ENCODE measurements at regions not wholly inside any gene's neighbourhood (a gene's known extent, or its start where the extent isn't known, plus 50 kb on each side); places are given as distances from the start of the nearest gene placed in this dataset.
"Not testable (repeated sequence)": the region's sequence is repeated elsewhere in the genome, so short reads cannot be mapped to it uniquely, and the experiment has no call there.

GRCh38 chr17:36845916-36846315 is 91.4 kb upstream of the LHX1 start:
- in situ Hi-C loops (cut with HindIII; ENCODE audit: low pct_unique_long_range_greater_than_20kb, low sequenced_read_pairs): no loop called here
- no peak for DNase-seq (ENCODE audit: low read depth, low spot score)

DNA sequence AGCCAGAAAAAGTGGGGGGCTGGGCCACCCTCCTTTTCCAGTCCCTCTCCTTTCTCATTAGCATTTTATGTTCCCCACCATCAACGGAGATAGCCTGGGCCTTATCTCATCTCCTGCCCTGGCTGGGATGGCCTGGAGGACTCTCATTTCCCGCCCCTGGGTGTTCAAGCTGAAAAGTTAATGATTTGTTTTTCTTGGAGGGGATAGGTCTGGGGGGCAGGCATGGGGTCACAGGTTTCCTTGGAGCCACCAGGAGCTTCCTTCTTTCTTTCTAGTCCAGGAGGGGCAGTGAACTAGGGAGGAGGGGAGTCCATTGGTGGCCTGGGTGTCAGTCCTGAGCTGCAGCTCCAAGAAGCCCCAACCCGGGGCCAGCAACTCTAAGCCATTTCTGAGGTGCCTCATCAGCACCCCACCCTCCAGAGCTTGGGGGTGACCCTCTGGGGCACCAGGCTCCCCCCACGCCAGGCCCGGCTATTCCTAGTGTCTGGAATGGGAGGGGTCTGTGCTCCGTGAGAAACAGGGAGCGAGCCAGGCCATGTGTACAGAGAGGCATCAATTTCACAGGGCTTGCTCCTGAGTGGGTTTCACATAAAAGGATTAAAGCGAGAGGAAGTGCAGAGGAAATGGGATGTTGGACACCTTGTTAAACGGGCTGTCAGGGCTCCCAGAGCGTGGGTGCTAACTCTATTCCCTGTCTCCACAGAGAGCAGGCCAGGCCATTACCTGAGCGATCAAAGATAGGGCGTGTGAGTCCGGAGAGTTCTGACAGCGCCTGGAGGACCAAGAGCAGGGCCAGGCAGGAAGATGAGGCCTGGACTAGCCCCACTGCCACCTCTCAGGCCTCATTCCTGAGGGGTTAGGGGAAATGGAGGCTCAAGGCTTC is 90.6 kb upstream of the LHX1 start:
- in situ Hi-C loops (cut with HindIII; ENCODE audit: low pct_unique_long_range_greater_than_20kb, low sequenced_read_pairs): no loop called here
- DNase-seq (ENCODE audit: low read depth, low spot score): no peak

GRCh38 chr17:36848008-36848902 is 89.0 kb upstream of the LHX1 start:
- DNase-seq (ENCODE audit: low read depth, low spot score): no peak
- in situ Hi-C loops (cut with HindIII; ENCODE audit: low pct_unique_long_range_greater_than_20kb, low sequenced_read_pairs): no loop called here

- DNase-seq (ENCODE audit: low read depth, low spot score); in situ Hi-C loops (cut with HindIII; ENCODE audit: low pct_unique_long_range_greater_than_20kb, low sequenced_read_pairs): not testable (repeated sequence)
Observed at GRCh38 chr17:36849020-36849419, 88.3 kb upstream of the LHX1 start.

GRCh38 chr17:36849871-36850348 is 87.4 kb upstream of the LHX1 start:
- peak; percentile 14 for DNase-seq (ENCODE audit: low read depth, low spot score)
- in situ Hi-C loops (cut with HindIII; ENCODE audit: low pct_unique_long_range_greater_than_20kb, low sequenced_read_pairs): no loop called here

DNA sequence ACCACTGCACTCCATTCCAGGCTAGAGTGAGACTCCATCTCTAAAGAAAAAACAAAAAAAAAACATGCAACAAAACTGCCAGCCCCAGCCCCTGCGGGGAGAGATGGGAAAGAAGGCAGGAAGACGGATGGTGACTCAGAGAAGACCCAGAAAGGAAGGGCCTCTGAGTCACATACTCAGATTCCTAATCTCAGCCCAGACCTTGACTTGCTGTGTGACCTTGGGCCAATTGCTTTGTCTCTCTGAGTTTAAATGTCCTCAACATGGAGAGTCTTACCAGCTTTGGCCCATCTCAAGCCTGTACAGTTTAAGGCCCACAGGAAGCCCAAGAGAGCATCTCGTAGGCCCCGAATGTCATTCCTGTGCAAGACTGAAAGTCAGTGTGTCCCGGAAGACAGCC is 86.5 kb upstream of the LHX1 start:
- in situ Hi-C loops (cut with HindIII; ENCODE audit: low pct_unique_long_range_greater_than_20kb, low sequenced_read_pairs): no loop called here
- no peak for DNase-seq (ENCODE audit: low read depth, low spot score)

GRCh38 chr17:36851250-36851649 is 86.0 kb upstream of the LHX1 start:
- in situ Hi-C loops (cut with HindIII; ENCODE audit: low pct_unique_long_range_greater_than_20kb, low sequenced_read_pairs): no loop called here
- DNase-seq (ENCODE audit: low read depth, low spot score): no peak

DNA sequence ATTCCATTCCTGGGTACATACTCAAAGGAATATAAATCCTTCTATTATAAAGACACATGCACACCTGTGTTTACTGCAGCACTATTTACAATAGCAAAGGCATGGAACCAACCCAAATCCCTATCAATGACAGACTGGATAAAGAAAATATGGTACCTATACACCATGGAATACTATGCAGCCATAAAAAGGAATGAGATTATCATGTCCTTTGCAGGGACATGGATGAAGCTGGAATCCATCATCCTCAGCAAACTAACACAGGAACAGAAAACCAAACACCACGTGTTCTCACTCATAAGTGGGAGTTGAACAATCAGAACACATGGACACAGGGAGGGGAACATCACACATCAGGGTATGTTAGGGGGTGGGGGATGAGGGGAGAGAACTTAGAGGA is 84.8 kb upstream of the LHX1 start:
- DNase-seq (ENCODE audit: low read depth, low spot score); in situ Hi-C loops (cut with HindIII; ENCODE audit: low pct_unique_long_range_greater_than_20kb, low sequenced_read_pairs): not testable (repeated sequence)

GRCh38 chr17:36854982-36855381 is 82.3 kb upstream of the LHX1 start:
- in situ Hi-C loops (cut with HindIII; ENCODE audit: low pct_unique_long_range_greater_than_20kb, low sequenced_read_pairs): no loop called here
- no peak for DNase-seq (ENCODE audit: low read depth, low spot score)

DNA sequence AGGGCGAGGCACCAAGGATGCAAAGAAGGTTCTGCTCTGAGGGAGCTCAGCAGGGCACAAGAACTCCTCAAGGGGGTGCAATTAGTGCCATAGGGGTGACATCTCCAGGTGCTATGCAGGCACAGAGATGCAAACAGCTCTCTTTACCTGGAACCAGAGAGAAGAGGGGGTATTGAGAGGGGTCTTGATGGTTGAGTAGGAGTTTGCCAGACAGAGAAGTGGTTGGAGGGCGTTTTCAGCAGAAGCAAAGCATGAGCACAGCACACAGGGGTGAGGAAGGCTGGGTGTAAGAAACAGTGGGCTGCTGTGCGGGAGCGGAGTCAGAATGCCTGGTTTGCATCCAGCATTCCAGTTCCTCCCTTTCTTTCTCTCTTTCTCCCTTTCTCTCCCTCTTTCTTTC is 81.8 kb upstream of the LHX1 start:
- no peak for DNase-seq (ENCODE audit: low read depth, low spot score)
- in situ Hi-C loops (cut with HindIII; ENCODE audit: low pct_unique_long_range_greater_than_20kb, low sequenced_read_pairs): no loop called here

GRCh38 chr17:36856222-36856621 is 81.1 kb upstream of the LHX1 start:
- DNase-seq (ENCODE audit: low read depth, low spot score): no peak
- in situ Hi-C loops (cut with HindIII; ENCODE audit: low pct_unique_long_range_greater_than_20kb, low sequenced_read_pairs): no loop called here

DNA sequence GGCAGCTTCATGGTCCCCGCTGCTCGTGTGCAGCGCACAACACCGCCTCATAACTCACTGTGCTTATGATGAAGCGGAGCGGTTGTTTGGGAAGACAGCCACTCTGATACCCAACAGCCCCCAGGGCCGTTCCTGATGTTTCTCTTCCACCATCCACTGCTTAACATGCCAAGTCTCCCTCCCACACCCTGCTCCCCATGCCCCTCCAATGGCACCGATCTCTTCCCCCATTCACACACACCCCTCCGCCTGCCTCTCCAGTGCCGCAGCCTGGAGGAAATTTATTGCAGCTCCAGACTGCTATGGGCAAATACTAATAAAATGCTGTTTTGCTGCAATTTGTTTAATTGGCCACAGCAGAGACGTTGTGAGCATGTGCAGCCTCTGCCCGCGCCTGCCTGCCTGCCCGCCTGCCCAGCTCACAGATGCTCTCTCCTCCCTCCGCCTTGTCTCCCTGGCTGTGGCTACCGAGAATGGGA is 80.3 kb upstream of the LHX1 start:
- in situ Hi-C loops (cut with HindIII; ENCODE audit: low pct_unique_long_range_greater_than_20kb, low sequenced_read_pairs): no loop called here

DNA sequence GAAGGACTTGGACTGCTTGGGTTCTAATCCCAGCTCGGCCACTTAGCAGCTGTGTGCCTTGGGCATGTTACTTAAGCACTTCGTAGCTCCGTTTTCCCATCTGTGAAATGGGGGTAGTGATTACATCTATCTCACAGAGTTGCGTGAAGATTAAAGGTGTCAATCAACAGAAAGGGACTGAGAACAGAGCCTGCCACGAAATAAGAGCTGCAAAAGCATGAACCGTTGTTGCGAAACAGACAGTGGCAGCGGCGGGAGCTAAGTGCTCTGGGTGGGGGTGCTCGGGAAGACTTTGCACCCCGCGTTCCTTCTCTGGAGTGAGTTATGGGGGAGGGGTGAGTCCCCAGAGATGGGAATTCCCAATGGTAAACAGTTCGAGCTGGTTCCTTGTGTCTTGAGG is 79.6 kb upstream of the LHX1 start:
- in situ Hi-C loops (cut with HindIII; ENCODE audit: low pct_unique_long_range_greater_than_20kb, low sequenced_read_pairs): no loop called here
- DNase-seq (ENCODE audit: low read depth, low spot score): no peak

More for the DNA sequence above, 80.3 kb upstream of the LHX1 start:
- DNase-seq (ENCODE audit: low read depth, low spot score): no peak

GRCh38 chr17:36858119-36859002 is 78.9 kb upstream of the LHX1 start:
- DNase-seq (ENCODE audit: low read depth, low spot score): no peak
- in situ Hi-C loops (cut with HindIII; ENCODE audit: low pct_unique_long_range_greater_than_20kb, low sequenced_read_pairs): no loop called here

- in situ Hi-C loops (cut with HindIII; ENCODE audit: low pct_unique_long_range_greater_than_20kb, low sequenced_read_pairs): no loop called here
- DNase-seq (ENCODE audit: low read depth, low spot score): no peak
Observed at GRCh38 chr17:36859003-36859300, 78.3 kb upstream of the LHX1 start.

GRCh38 chr17:36859706-36860105 is 77.6 kb upstream of the LHX1 start:
- DNase-seq (ENCODE audit: low read depth, low spot score): no peak
- in situ Hi-C loops (cut with HindIII; ENCODE audit: low pct_unique_long_range_greater_than_20kb, low sequenced_read_pairs): no loop called here

DNA sequence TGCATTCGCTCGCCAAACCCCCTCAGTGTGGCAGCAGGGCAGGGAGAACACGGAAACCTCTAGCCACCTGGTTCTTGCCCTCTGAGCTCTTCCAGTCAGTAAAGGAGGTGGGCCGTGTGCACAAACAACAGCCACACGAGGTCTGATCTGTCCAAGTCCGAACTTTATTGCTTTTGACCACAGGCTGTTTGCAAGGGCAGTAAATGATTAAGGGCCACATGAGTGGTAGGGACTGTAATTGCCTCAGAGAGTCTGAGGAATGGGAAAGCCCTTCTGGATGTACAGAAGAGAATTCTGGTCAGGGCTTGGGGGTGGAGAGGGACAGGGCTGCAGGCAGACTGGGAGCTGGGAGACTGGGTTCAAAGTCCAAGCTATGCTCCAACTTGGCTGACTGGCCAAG is 75.7 kb upstream of the LHX1 start:
- in situ Hi-C loops (cut with HindIII; ENCODE audit: low pct_unique_long_range_greater_than_20kb, low sequenced_read_pairs): no loop called here
- DNase-seq (ENCODE audit: low read depth, low spot score): no peak

Measured in SK-MEL-5 (cell line).